Hepatocyte (in vitro differentiated cells): ENCODE measurements at regions not wholly inside any gene's neighbourhood (a gene's known extent, or its start where the extent isn't known, plus 50 kb on each side); places are given as distances from the start of the nearest gene placed in this dataset.

Experiments
- EZH2 ChIP-seq: fragments of 200-600 bp; sonication (generic); IDR thresholded peaks from 2 replicates; pipeline ENCODE4 v1.6.1; 2016; ENCODE audit warnings: antibody characterized with exemption, mild to moderate bottlenecking, borderline replicate concordance
- TF ChIP-seq, protein P1 (sequence below): fragments of 200-600 bp; sonication (generic); IDR thresholded peaks from 2 replicates; pipeline ENCODE4 v1.5.1; 2016; ENCODE audit warnings: antibody characterized with exemption, mild to moderate bottlenecking; ENCODE audit not compliant: poor library complexity

GRCh38 chr9:73805853-73806458 lies 654.3 kb downstream of the ANXA1 start:
- TF ChIP-seq, protein P1, sequence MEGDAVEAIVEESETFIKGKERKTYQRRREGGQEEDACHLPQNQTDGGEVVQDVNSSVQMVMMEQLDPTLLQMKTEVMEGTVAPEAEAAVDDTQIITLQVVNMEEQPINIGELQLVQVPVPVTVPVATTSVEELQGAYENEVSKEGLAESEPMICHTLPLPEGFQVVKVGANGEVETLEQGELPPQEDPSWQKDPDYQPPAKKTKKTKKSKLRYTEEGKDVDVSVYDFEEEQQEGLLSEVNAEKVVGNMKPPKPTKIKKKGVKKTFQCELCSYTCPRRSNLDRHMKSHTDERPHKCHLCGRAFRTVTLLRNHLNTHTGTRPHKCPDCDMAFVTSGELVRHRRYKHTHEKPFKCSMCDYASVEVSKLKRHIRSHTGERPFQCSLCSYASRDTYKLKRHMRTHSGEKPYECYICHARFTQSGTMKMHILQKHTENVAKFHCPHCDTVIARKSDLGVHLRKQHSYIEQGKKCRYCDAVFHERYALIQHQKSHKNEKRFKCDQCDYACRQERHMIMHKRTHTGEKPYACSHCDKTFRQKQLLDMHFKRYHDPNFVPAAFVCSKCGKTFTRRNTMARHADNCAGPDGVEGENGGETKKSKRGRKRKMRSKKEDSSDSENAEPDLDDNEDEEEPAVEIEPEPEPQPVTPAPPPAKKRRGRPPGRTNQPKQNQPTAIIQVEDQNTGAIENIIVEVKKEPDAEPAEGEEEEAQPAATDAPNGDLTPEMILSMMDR: no peak
- no peak for TF ChIP-seq EZH2
